ENCODE measurements at regions not wholly inside any gene's neighbourhood (a gene's known extent, or its start where the extent isn't known, plus 50 kb on each side); places are given as distances from the start of the nearest gene placed in this dataset.

GRCh38 chr3:66606126-66606525, 105.3 kb upstream of the LRIG1 start:
- H3K23ac ChIP-seq (ENCODE audit: low read length in 2 of 2): no peak overlapping the region
- no peak overlapping the region for H2AK5ac ChIP-seq (ENCODE audit: low read length, severe bottlenecking)
- no peaks in the 10 kb centered on the region for H3K36me3 ChIP-seq (ENCODE audit: control insufficient read depth in 1 of 2, insufficient read depth in 2 of 2, low read depth in 1 of 2, low read length in 2 of 2)
- DNase-seq: no peak
- H4K8ac ChIP-seq (ENCODE audit: low read length): no peak overlapping the region
- H3K27ac ChIP-seq (ENCODE audit: low read length, poor library complexity, severe bottlenecking): no peak overlapping the region
- no peak overlapping the region for H3K4me2 ChIP-seq (ENCODE audit: low read length, poor library complexity, severe bottlenecking)
- no peak overlapping the region for H3K4me3 ChIP-seq (ENCODE audit: insufficient read depth in 1 of 2, low read depth in 1 of 2, low read length in 2 of 2)
- H2BK5ac ChIP-seq (ENCODE audit: low read depth, low read length, poor library complexity, severe bottlenecking): no peak overlapping the region
- no peak overlapping the region for H3K14ac ChIP-seq (ENCODE audit: low read length in 2 of 2)
- H4K91ac ChIP-seq (ENCODE audit: low read length): no peak overlapping the region
- no peak overlapping the region for H3K9ac ChIP-seq (ENCODE audit: low read length)
- H3K27me3 ChIP-seq (ENCODE audit: control insufficient read depth in 1 of 2, insufficient read depth in 1 of 2, low read length in 2 of 2): no peaks in the 10 kb centered on the region
- peaks cover 7% of the 10 kb centered on the region for H3K4me1 ChIP-seq (ENCODE audit: control insufficient read depth, insufficient read depth, low read depth, low read length)
- H3K18ac ChIP-seq (ENCODE audit: low read depth in 1 of 2, low read length in 2 of 2): no peak overlapping the region
- no peaks in the 10 kb centered on the region for H3K9me3 ChIP-seq (ENCODE audit: control insufficient read depth, low read length)
- no peak overlapping the region for H3K4ac ChIP-seq (ENCODE audit: low read depth in 1 of 2, low read length in 2 of 2)
- no peaks in the 10 kb centered on the region for H3K79me1 ChIP-seq (replicated peaks; ENCODE audit: low read length, poor library complexity, severe bottlenecking)
- 93% methylated on average over 1 of the region's 1 CpG for WGBS
- no peak overlapping the region for H2BK12ac ChIP-seq (ENCODE audit: low read length in 2 of 2)
- no peak overlapping the region for H2BK120ac ChIP-seq (ENCODE audit: low read depth, low read length)
- H2BK15ac ChIP-seq (ENCODE audit: low read depth, poor library complexity, severe bottlenecking): no peak overlapping the region
- no peak overlapping the region for H2AFZ ChIP-seq (ENCODE audit: low read depth, low read length)

- Histone ChIP-seq H3K4me3 (ENCODE audit: insufficient read depth in 1 of 2, low read depth in 1 of 2, low read length in 2 of 2) (no peak overlapping the region), H3K79me1 (replicated peaks; ENCODE audit: low read length, poor library complexity, severe bottlenecking) (no peaks in the 10 kb centered on the region), H3K14ac (ENCODE audit: low read length in 2 of 2) (no peak overlapping the region), H2BK120ac (ENCODE audit: low read depth, low read length) (no peak overlapping the region), H4K91ac (ENCODE audit: low read length) (no peak overlapping the region), H2BK12ac (ENCODE audit: low read length in 2 of 2) (no peak overlapping the region), H3K18ac (ENCODE audit: low read depth in 1 of 2, low read length in 2 of 2) (no peak overlapping the region), H3K23ac (ENCODE audit: low read length in 2 of 2) (no peak overlapping the region), H3K27me3 (ENCODE audit: control insufficient read depth in 1 of 2, insufficient read depth in 1 of 2, low read length in 2 of 2) (no peaks in the 10 kb centered on the region), H2BK15ac (ENCODE audit: low read depth, poor library complexity, severe bottlenecking) (no peak overlapping the region), H4K8ac (ENCODE audit: low read length) (no peak overlapping the region), H3K4me2 (ENCODE audit: low read length, poor library complexity, severe bottlenecking) (no peak overlapping the region), H3K27ac (ENCODE audit: low read length, poor library complexity, severe bottlenecking) (no peak overlapping the region), H2BK5ac (ENCODE audit: low read depth, low read length, poor library complexity, severe bottlenecking) (no peak overlapping the region), H3K9me3 (ENCODE audit: control insufficient read depth, low read length) (no peaks in the 10 kb centered on the region), H3K36me3 (ENCODE audit: control insufficient read depth in 1 of 2, insufficient read depth in 2 of 2, low read depth in 1 of 2, low read length in 2 of 2) (no peaks in the 10 kb centered on the region), H3K4ac (ENCODE audit: low read depth in 1 of 2, low read length in 2 of 2) (no peak overlapping the region), H3K4me1 (ENCODE audit: control insufficient read depth, insufficient read depth, low read depth, low read length) (peaks cover 7% of the 10 kb centered on the region), H2AK5ac (ENCODE audit: low read length, severe bottlenecking) (no peak overlapping the region), H3K9ac (ENCODE audit: low read length) (no peak overlapping the region), H2AFZ (ENCODE audit: low read depth, low read length) (no peak overlapping the region)
- DNase-seq: no peak
- 86% methylated on average over 1 of the region's 1 CpG for WGBS
Measured at GRCh38 chr3:66606868-66607267, 106.0 kb upstream of the LRIG1 start.

- no peaks in the 10 kb centered on the region for H3K36me3 ChIP-seq (ENCODE audit: control insufficient read depth in 1 of 2, insufficient read depth in 2 of 2, low read depth in 1 of 2, low read length in 2 of 2)
- no peak overlapping the region for H2BK120ac ChIP-seq (ENCODE audit: low read depth, low read length)
- no peak for DNase-seq
- peaks cover 7% of the 10 kb centered on the region for H3K4me1 ChIP-seq (ENCODE audit: control insufficient read depth, insufficient read depth, low read depth, low read length)
- H3K27me3 ChIP-seq (ENCODE audit: control insufficient read depth in 1 of 2, insufficient read depth in 1 of 2, low read length in 2 of 2): no peaks in the 10 kb centered on the region
- peak overlapping the region; percentile 93 for H3K27ac ChIP-seq (ENCODE audit: low read length, poor library complexity, severe bottlenecking)
- no peak overlapping the region for H4K91ac ChIP-seq (ENCODE audit: low read length)
- no peak overlapping the region for H2BK15ac ChIP-seq (ENCODE audit: low read depth, poor library complexity, severe bottlenecking)
- no peak overlapping the region for H3K4me3 ChIP-seq (ENCODE audit: insufficient read depth in 1 of 2, low read depth in 1 of 2, low read length in 2 of 2)
- H3K9ac ChIP-seq (ENCODE audit: low read length): no peak overlapping the region
- no peak overlapping the region for H4K8ac ChIP-seq (ENCODE audit: low read length)
- H3K4ac ChIP-seq (ENCODE audit: low read depth in 1 of 2, low read length in 2 of 2): no peak overlapping the region
- H2BK12ac ChIP-seq (ENCODE audit: low read length in 2 of 2): no peak overlapping the region
- H3K4me2 ChIP-seq (ENCODE audit: low read length, poor library complexity, severe bottlenecking): peak overlapping the region; percentile 30
- H2AFZ ChIP-seq (ENCODE audit: low read depth, low read length): no peak overlapping the region
- no peaks in the 10 kb centered on the region for H3K9me3 ChIP-seq (ENCODE audit: control insufficient read depth, low read length)
- peak overlapping the region; percentile 98 for H2AK5ac ChIP-seq (ENCODE audit: low read length, severe bottlenecking)
- WGBS: 74% methylated on average over 6 of the region's 8 CpGs
- H3K79me1 ChIP-seq (replicated peaks; ENCODE audit: low read length, poor library complexity, severe bottlenecking): no peaks in the 10 kb centered on the region
- peak overlapping the region; percentile 52 for H2BK5ac ChIP-seq (ENCODE audit: low read depth, low read length, poor library complexity, severe bottlenecking)
- no peak overlapping the region for H3K14ac ChIP-seq (ENCODE audit: low read length in 2 of 2)
- no peak overlapping the region for H3K18ac ChIP-seq (ENCODE audit: low read depth in 1 of 2, low read length in 2 of 2)
- H3K23ac ChIP-seq (ENCODE audit: low read length in 2 of 2): no peak overlapping the region
Measured at GRCh38 chr3:66609660-66610561, 109.1 kb upstream of the LRIG1 start.

GRCh38 chr3:66610562-66610909, 109.7 kb upstream of the LRIG1 start:
- H2BK12ac ChIP-seq (ENCODE audit: low read length in 2 of 2): no peak overlapping the region
- no peak overlapping the region for H2AFZ ChIP-seq (ENCODE audit: low read depth, low read length)
- H3K9me3 ChIP-seq (ENCODE audit: control insufficient read depth, low read length): no peaks in the 10 kb centered on the region
- H3K4me3 ChIP-seq (ENCODE audit: insufficient read depth in 1 of 2, low read depth in 1 of 2, low read length in 2 of 2): no peak overlapping the region
- H2AK5ac ChIP-seq (ENCODE audit: low read length, severe bottlenecking): peak overlapping the region; percentile 4
- no peak overlapping the region for H2BK120ac ChIP-seq (ENCODE audit: low read depth, low read length)
- no peak overlapping the region for H3K18ac ChIP-seq (ENCODE audit: low read depth in 1 of 2, low read length in 2 of 2)
- H4K8ac ChIP-seq (ENCODE audit: low read length): no peak overlapping the region
- H3K14ac ChIP-seq (ENCODE audit: low read length in 2 of 2): no peak overlapping the region
- 59% methylated on average over 5 of the region's 5 CpGs for WGBS
- H4K91ac ChIP-seq (ENCODE audit: low read length): no peak overlapping the region
- no peaks in the 10 kb centered on the region for H3K79me1 ChIP-seq (replicated peaks; ENCODE audit: low read length, poor library complexity, severe bottlenecking)
- no peak overlapping the region for H3K4me2 ChIP-seq (ENCODE audit: low read length, poor library complexity, severe bottlenecking)
- no peaks in the 10 kb centered on the region for H3K36me3 ChIP-seq (ENCODE audit: control insufficient read depth in 1 of 2, insufficient read depth in 2 of 2, low read depth in 1 of 2, low read length in 2 of 2)
- peaks cover 7% of the 10 kb centered on the region for H3K4me1 ChIP-seq (ENCODE audit: control insufficient read depth, insufficient read depth, low read depth, low read length)
- H2BK5ac ChIP-seq (ENCODE audit: low read depth, low read length, poor library complexity, severe bottlenecking): no peak overlapping the region
- H3K4ac ChIP-seq (ENCODE audit: low read depth in 1 of 2, low read length in 2 of 2): no peak overlapping the region
- no peaks in the 10 kb centered on the region for H3K27me3 ChIP-seq (ENCODE audit: control insufficient read depth in 1 of 2, insufficient read depth in 1 of 2, low read length in 2 of 2)
- no peak for DNase-seq
- H3K27ac ChIP-seq (ENCODE audit: low read length, poor library complexity, severe bottlenecking): peak overlapping the region; percentile 53
- no peak overlapping the region for H3K9ac ChIP-seq (ENCODE audit: low read length)
- no peak overlapping the region for H2BK15ac ChIP-seq (ENCODE audit: low read depth, poor library complexity, severe bottlenecking)
- no peak overlapping the region for H3K23ac ChIP-seq (ENCODE audit: low read length in 2 of 2)
